ENCODE measurements at regions not wholly inside any gene's neighbourhood (a gene's known extent, or its start where the extent isn't known, plus 50 kb on each side); places are given as distances from the start of the nearest gene placed in this dataset.
"Not testable (repeated sequence)": the region's sequence is repeated elsewhere in the genome, so short reads cannot be mapped to it uniquely, and the experiment has no call there.

GRCh38 chr3:56927855-56928254 lies 126.1 kb upstream of the ARHGEF3 start:
- Histone ChIP-seq H3K79me2 (ENCODE audit: low read length) (no peaks in the 10 kb centered on the region), H3K9me2 (replicated peaks; ENCODE audit: insufficient read depth, low read length) (no peaks in the 10 kb centered on the region), H3K4me2 (ENCODE audit: low read depth, low read length, poor library complexity, severe bottlenecking) (no peak overlapping the region), H3K4me3 (ENCODE audit: low read length) (no peak overlapping the region), H3K27me3 (ENCODE audit: low read length) (no peaks in the 10 kb centered on the region), H3K9me3 (ENCODE audit: low read length) (no peaks in the 10 kb centered on the region), H3K4me1 (ENCODE audit: low read length) (peaks cover 22% of the 10 kb centered on the region), H4K20me1 (ENCODE audit: insufficient read depth, low read depth, low read length) (no peaks in the 10 kb centered on the region), H3K36me3 (ENCODE audit: insufficient read depth, low read length) (no peaks in the 10 kb centered on the region), H3K9ac (ENCODE audit: low read length) (no peak overlapping the region), H2AFZ (ENCODE audit: low read length) (peak overlapping the region; percentile 70; the same call in 1 of the 2 replicates), H3K27ac (ENCODE audit: low read length) (no peak overlapping the region)
- DNase-seq = no peak

DNA sequence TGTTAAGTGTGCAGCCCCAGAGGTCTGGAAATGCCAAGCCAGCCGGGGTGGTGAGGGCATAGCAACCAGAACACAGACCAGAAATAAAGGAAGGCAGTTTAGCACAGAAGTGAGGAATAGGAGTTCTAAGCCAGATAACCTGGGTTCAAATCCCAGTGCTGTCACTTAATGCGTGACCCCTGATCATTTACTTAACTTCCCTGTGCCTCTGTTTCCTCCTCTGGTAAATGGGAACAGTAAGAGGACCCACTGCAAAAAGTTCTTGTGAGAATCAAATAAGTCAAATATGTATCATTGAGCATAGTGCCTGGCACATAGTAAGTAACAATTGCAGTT lies 125.2 kb upstream of the ARHGEF3 start:
- H3K79me2 ChIP-seq (ENCODE audit: low read length) = no peaks in the 10 kb centered on the region
- no peaks in the 10 kb centered on the region for H4K20me1 ChIP-seq (ENCODE audit: insufficient read depth, low read depth, low read length)
- no peaks in the 10 kb centered on the region for H3K27me3 ChIP-seq (ENCODE audit: low read length)
- H3K27ac ChIP-seq (ENCODE audit: low read length) = no peak overlapping the region
- no peak for DNase-seq
- no peaks in the 10 kb centered on the region for H3K9me2 ChIP-seq (replicated peaks; ENCODE audit: insufficient read depth, low read length)
- H3K36me3 ChIP-seq (ENCODE audit: insufficient read depth, low read length) = no peaks in the 10 kb centered on the region
- H3K9ac ChIP-seq (ENCODE audit: low read length) = no peak overlapping the region
- no peaks in the 10 kb centered on the region for H3K9me3 ChIP-seq (ENCODE audit: low read length)
- H3K4me2 ChIP-seq (ENCODE audit: low read depth, low read length, poor library complexity, severe bottlenecking) = no peak overlapping the region
- H3K4me1 ChIP-seq (ENCODE audit: low read length) = peaks cover 26% of the 10 kb centered on the region
- H2AFZ ChIP-seq (ENCODE audit: low read length) = no peak overlapping the region
- H3K4me3 ChIP-seq (ENCODE audit: low read length) = no peak overlapping the region

DNA sequence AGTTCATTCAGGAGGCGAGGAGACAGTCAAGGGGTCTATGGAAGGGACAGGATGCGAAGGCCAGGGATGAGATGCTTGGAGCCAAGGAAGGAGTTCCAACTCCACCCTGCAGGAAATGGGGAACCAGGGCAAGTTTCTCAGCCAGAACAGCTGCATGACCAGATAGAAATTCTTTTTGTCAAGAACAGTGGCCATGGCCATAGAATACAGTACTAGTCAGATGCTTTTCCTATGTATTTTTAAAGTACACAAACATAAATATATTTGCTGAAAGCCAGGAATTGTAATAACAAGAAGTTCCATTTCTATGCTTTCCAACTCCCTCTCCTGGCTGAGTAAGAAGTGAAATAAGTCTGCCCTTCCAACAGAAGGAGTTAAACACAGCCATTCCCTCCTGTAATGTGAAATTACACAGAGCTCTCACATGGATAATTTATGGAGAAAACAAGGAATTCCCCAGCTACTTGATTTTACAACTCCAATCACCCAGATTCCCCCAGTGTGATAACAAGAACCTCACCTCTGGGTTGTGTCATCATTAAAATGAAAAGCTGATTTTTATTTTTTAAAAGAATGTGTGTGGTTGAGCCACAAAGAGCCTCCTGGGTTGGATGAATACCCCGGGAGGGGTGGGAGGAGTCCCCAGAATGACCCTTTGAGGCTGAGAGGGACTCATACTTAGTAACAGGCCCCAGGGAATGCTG lies 124.6 kb upstream of the ARHGEF3 start:
- H3K9me3 ChIP-seq (ENCODE audit: low read length) = no peaks in the 10 kb centered on the region
- H3K4me3 ChIP-seq (ENCODE audit: low read length) = no peak overlapping the region
- no peaks in the 10 kb centered on the region for H4K20me1 ChIP-seq (ENCODE audit: insufficient read depth, low read depth, low read length)
- H3K27ac ChIP-seq (ENCODE audit: low read length) = no peak overlapping the region
- H3K4me1 ChIP-seq (ENCODE audit: low read length) = peaks cover 31% of the 10 kb centered on the region
- DNase-seq = no peak
- no peaks in the 10 kb centered on the region for H3K9me2 ChIP-seq (replicated peaks; ENCODE audit: insufficient read depth, low read length)
- no peaks in the 10 kb centered on the region for H3K27me3 ChIP-seq (ENCODE audit: low read length)
- no peak overlapping the region for H3K9ac ChIP-seq (ENCODE audit: low read length)
- H3K4me2 ChIP-seq (ENCODE audit: low read depth, low read length, poor library complexity, severe bottlenecking) = no peak overlapping the region
- no peaks in the 10 kb centered on the region for H3K79me2 ChIP-seq (ENCODE audit: low read length)
- H3K36me3 ChIP-seq (ENCODE audit: insufficient read depth, low read length) = no peaks in the 10 kb centered on the region
- no peak overlapping the region for H2AFZ ChIP-seq (ENCODE audit: low read length)

- H3K79me2 ChIP-seq (ENCODE audit: low read length); H3K9ac ChIP-seq (ENCODE audit: low read length); H4K20me1 ChIP-seq (ENCODE audit: insufficient read depth, low read depth, low read length); H3K9me3 ChIP-seq (ENCODE audit: low read length); H3K4me2 ChIP-seq (ENCODE audit: low read depth, low read length, poor library complexity, severe bottlenecking); H2AFZ ChIP-seq (ENCODE audit: low read length); H3K4me3 ChIP-seq (ENCODE audit: low read length); H3K27me3 ChIP-seq (ENCODE audit: low read length); DNase-seq; H3K27ac ChIP-seq (ENCODE audit: low read length); H3K9me2 ChIP-seq (replicated peaks; ENCODE audit: insufficient read depth, low read length); H3K36me3 ChIP-seq (ENCODE audit: insufficient read depth, low read length): not testable (repeated sequence)
- H3K4me1 ChIP-seq (ENCODE audit: low read length) = peaks cover 38% of the 10 kb centered on the region
Observed at GRCh38 chr3:56924700-56925099, 123.0 kb upstream of the ARHGEF3 start.

DNA sequence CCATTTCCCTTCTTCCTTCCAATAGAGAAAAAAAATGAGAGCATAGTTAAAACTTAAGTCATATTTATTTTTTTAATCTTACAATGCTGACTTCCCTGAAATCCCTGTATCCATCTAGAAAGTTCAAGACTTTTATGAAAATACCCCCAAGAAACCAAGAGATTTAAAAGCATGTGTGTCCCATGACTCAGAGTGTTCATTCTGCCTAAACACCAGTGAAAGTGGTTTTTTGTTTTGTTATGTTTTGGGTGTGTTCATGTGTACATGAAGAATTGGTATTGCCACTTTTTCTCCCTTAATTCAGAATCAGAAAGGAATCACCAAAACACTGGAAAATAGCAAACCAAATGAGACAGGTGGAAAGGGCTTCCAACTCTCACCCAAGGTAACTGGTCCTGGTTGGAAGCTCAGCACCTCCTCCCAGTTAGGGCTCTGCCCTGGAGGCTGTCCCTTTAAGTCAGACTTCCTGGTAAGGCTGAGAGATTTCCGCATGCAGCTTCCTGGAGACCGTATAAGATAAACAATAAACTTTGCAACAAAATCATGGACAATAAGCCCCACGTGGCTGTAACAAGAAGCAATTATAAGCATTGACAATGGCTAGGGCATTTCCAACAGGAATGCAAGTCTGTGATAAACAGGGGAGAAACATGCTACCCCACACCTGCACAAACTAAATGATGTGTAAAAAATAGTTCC lies 121.9 kb upstream of the ARHGEF3 start:
- Histone ChIP-seq H3K36me3 (ENCODE audit: insufficient read depth, low read length) (no peaks in the 10 kb centered on the region), H3K27me3 (ENCODE audit: low read length) (no peaks in the 10 kb centered on the region), H4K20me1 (ENCODE audit: insufficient read depth, low read depth, low read length) (no peaks in the 10 kb centered on the region), H2AFZ (ENCODE audit: low read length) (no peak overlapping the region), H3K9me2 (replicated peaks; ENCODE audit: insufficient read depth, low read length) (no peaks in the 10 kb centered on the region), H3K4me2 (ENCODE audit: low read depth, low read length, poor library complexity, severe bottlenecking) (no peak overlapping the region), H3K9me3 (ENCODE audit: low read length) (no peaks in the 10 kb centered on the region), H3K4me3 (ENCODE audit: low read length) (no peak overlapping the region), H3K9ac (ENCODE audit: low read length) (no peak overlapping the region), H3K27ac (ENCODE audit: low read length) (no peak overlapping the region), H3K79me2 (ENCODE audit: low read length) (no peaks in the 10 kb centered on the region), H3K4me1 (ENCODE audit: low read length) (peaks cover 43% of the 10 kb centered on the region)
- no peak for DNase-seq

- peak; percentile 53 for DNase-seq
- 0 out of 2 replicates have a peak overlapping the region, but pooled peaks have one; percentile 7 for H2AFZ ChIP-seq (ENCODE audit: low read length)
- H3K4me1 ChIP-seq (ENCODE audit: low read length) = peaks cover 53% of the 10 kb centered on the region
- H3K36me3 ChIP-seq (ENCODE audit: insufficient read depth, low read length) = no peaks in the 10 kb centered on the region
- H3K9me2 ChIP-seq (replicated peaks; ENCODE audit: insufficient read depth, low read length) = no peaks in the 10 kb centered on the region
- H3K4me3 ChIP-seq (ENCODE audit: low read length) = peak overlapping the region; percentile 13; the same call in 1 of the 2 replicates
- no peaks in the 10 kb centered on the region for H3K79me2 ChIP-seq (ENCODE audit: low read length)
- peak overlapping the region; percentile 59 for H3K4me2 ChIP-seq (ENCODE audit: low read depth, low read length, poor library complexity, severe bottlenecking)
- H4K20me1 ChIP-seq (ENCODE audit: insufficient read depth, low read depth, low read length) = no peaks in the 10 kb centered on the region
- no peaks in the 10 kb centered on the region for H3K9me3 ChIP-seq (ENCODE audit: low read length)
- H3K9ac ChIP-seq (ENCODE audit: low read length) = peak overlapping the region; percentile 36
- no peak overlapping the region for H3K27ac ChIP-seq (ENCODE audit: low read length)
- H3K27me3 ChIP-seq (ENCODE audit: low read length) = no peaks in the 10 kb centered on the region
Observed at GRCh38 chr3:56921573-56922453, 120.1 kb upstream of the ARHGEF3 start.

GRCh38 chr3:56919797-56920195 lies 118.0 kb upstream of the ARHGEF3 start:
- Histone ChIP-seq H3K27me3 (ENCODE audit: low read length) (no peaks in the 10 kb centered on the region), H3K4me3 (ENCODE audit: low read length) (no peak overlapping the region), H3K4me2 (ENCODE audit: low read depth, low read length, poor library complexity, severe bottlenecking) (no peak overlapping the region), H2AFZ (ENCODE audit: low read length) (no peak overlapping the region), H4K20me1 (ENCODE audit: insufficient read depth, low read depth, low read length) (no peaks in the 10 kb centered on the region), H3K79me2 (ENCODE audit: low read length) (no peaks in the 10 kb centered on the region), H3K4me1 (ENCODE audit: low read length) (peaks cover 74% of the 10 kb centered on the region), H3K9me3 (ENCODE audit: low read length) (no peaks in the 10 kb centered on the region), H3K36me3 (ENCODE audit: insufficient read depth, low read length) (no peaks in the 10 kb centered on the region), H3K27ac (ENCODE audit: low read length) (no peak overlapping the region), H3K9ac (ENCODE audit: low read length) (no peak overlapping the region), H3K9me2 (replicated peaks; ENCODE audit: insufficient read depth, low read length) (no peaks in the 10 kb centered on the region)
- DNase-seq = no peak
